ENCODE measurements at regions not wholly inside any gene's neighbourhood (a gene's known extent, or its start where the extent isn't known, plus 50 kb on each side); places are given as distances from the start of the nearest gene placed in this dataset.

DNA sequence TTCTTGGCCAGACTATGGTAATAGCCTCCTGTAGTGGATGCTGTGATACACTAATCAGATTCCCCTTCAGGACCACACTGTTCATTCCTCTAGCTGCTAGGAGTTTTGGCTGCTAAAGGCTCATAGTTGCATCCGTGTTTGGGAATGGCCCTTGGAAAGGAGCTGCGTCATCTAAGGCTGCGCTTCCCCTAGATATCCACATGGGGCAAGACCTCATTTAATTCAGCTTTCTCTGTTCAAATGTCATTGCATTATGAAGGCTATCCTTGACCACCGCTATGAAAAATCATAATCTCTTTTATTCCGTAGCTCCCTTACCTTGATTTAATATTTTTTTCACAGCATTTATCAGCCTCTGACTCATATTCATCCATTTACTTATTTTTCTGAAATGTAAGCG is 258.3 kb upstream of the NR4A3 start:
- TF ChIP-seq, protein P1, sequence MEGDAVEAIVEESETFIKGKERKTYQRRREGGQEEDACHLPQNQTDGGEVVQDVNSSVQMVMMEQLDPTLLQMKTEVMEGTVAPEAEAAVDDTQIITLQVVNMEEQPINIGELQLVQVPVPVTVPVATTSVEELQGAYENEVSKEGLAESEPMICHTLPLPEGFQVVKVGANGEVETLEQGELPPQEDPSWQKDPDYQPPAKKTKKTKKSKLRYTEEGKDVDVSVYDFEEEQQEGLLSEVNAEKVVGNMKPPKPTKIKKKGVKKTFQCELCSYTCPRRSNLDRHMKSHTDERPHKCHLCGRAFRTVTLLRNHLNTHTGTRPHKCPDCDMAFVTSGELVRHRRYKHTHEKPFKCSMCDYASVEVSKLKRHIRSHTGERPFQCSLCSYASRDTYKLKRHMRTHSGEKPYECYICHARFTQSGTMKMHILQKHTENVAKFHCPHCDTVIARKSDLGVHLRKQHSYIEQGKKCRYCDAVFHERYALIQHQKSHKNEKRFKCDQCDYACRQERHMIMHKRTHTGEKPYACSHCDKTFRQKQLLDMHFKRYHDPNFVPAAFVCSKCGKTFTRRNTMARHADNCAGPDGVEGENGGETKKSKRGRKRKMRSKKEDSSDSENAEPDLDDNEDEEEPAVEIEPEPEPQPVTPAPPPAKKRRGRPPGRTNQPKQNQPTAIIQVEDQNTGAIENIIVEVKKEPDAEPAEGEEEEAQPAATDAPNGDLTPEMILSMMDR (IDR thresholded peaks at IDR 0.05; ENCODE audit: low read length): peak; percentile 7; the same call in 1 of the 2 replicates
- TF ChIP-seq EZH2 (IDR thresholded peaks at IDR 0.05; ENCODE audit: borderline replicate concordance, low read length): no peak
